MG63 (cell line): ENCODE measurements at regions not wholly inside any gene's neighbourhood (a gene's known extent, or its start where the extent isn't known, plus 50 kb on each side); places are given as distances from the start of the nearest gene placed in this dataset.

Experiments
- DNase-seq: peaks from one replicate; pipeline ENCODE4 v3.0.0-alpha.2; 2020
- H3K27me3 ChIP-seq: fragments of 250-450 bp; sonication (Bioruptor Pico); 2 replicates; pipeline ENCODE4 v1.5.1; 2020; ENCODE audit warnings: mild to moderate bottlenecking, moderate library complexity
- H3K36me3 ChIP-seq: fragments of 250-450 bp; sonication (Bioruptor Pico); 2 replicates; pipeline ENCODE4 v1.5.1; 2020; ENCODE audit warnings: mild to moderate bottlenecking, moderate library complexity
- H3K4me3 ChIP-seq: fragments of 250-450 bp; sonication (Bioruptor Pico); 2 replicates; pipeline ENCODE4 v1.5.1; 2020; ENCODE audit warnings: mild to moderate bottlenecking, moderate library complexity
- H3K9me3 ChIP-seq: fragments of 250-450 bp; sonication (Bioruptor Pico); 2 replicates; pipeline ENCODE4 v1.5.1; 2020; ENCODE audit warnings: mild to moderate bottlenecking, moderate library complexity

GRCh38 chr12:94039199-94039840 lies 109.1 kb upstream of the PLXNC1 start:
- Histone ChIP-seq H3K4me3 (no peak overlapping the region), H3K27me3 (no peaks in the 10 kb centered on the region), H3K36me3 (no peaks in the 10 kb centered on the region), H3K9me3 (peaks cover 5% of the 10 kb centered on the region)
- DNase-seq: no peak

GRCh38 chr12:94039914-94040313 lies 108.5 kb upstream of the PLXNC1 start:
- no peaks in the 10 kb centered on the region for H3K27me3 ChIP-seq
- H3K36me3 ChIP-seq: no peaks in the 10 kb centered on the region
- H3K4me3 ChIP-seq: no peak overlapping the region
- DNase-seq: no peak
- peaks cover 3% of the 10 kb centered on the region; the same call in 1 of the 2 replicates for H3K9me3 ChIP-seq

GRCh38 chr12:94041850-94042249 lies 106.5 kb upstream of the PLXNC1 start:
- DNase-seq: no peak

DNA sequence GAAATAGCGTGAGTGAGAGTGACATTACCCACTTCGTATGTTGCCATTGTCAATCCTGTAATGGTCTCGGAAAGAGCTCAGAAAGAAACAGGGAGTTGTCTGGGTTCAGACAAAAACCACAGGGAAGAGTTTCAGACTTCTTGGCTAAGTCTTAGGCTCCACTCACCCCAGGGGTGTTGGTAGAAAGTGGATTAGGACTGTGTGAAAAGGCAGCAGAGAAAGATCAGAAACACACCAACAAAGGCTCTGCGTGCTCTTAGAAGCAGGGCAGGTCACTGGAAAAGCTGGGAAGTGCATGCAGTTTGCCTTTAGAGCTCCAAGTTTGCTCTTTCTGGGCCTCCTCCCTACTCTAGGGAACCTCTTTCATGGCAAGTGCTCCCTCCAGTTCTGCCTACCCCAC lies 106.1 kb upstream of the PLXNC1 start:
- no peaks in the 10 kb centered on the region for H3K27me3 ChIP-seq
- no peak for DNase-seq
- no peak overlapping the region for H3K4me3 ChIP-seq
- no peaks in the 10 kb centered on the region for H3K36me3 ChIP-seq
- peaks cover 3% of the 10 kb centered on the region; the same call in 1 of the 2 replicates for H3K9me3 ChIP-seq

More at GRCh38 chr12:94041850-94042249, 106.5 kb upstream of the PLXNC1 start:
- Histone ChIP-seq H3K36me3 (no peaks in the 10 kb centered on the region), H3K27me3 (no peaks in the 10 kb centered on the region), H3K9me3 (peaks cover 3% of the 10 kb centered on the region; the same call in 1 of the 2 replicates), H3K4me3 (no peak overlapping the region)

DNA sequence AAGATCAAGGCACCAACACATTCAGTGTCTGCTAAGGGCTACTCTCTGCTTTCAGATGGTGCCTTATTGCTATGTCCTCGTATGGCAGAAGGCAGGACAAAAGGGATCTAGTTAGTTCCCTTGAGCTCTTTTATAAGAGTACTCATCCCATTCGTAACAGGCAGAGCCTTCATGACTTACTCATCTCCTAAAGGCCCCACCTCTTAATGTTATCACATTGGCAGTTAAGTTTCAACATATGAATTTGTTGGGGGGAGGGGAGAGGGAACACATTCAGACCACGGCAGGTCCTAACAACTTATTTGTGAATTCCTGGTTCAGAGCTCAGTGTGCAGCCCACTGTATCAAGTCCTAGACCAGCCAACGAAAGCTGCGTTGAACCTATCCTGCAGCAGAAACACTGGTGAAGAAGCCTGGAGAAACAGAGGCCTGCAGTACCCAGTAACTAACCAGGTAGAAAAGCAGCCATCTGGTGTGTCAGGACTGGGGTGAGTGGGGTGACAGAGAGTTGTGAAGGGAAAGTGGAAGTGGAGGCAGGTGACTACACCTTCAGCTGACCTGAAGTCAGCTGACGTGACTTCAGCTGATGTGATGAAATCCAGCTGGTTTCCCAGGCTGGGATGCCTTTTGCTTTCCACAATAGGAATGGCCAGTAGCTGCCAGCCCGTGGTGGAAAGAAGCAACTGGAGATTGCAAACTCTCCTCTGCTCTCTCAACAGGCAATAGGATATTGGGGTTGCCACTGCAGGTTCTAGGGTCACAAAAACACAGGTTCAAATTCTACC lies 101.6 kb upstream of the PLXNC1 start:
- H3K4me3 ChIP-seq: no peak overlapping the region
- no peak for DNase-seq
- H3K36me3 ChIP-seq: no peaks in the 10 kb centered on the region
- no peaks in the 10 kb centered on the region for H3K9me3 ChIP-seq
- no peaks in the 10 kb centered on the region for H3K27me3 ChIP-seq

- H3K27me3 ChIP-seq: no peaks in the 10 kb centered on the region
- no peak for DNase-seq
- H3K36me3 ChIP-seq: no peaks in the 10 kb centered on the region
Observed at GRCh38 chr12:94047781-94048567, 100.4 kb upstream of the PLXNC1 start.

DNA sequence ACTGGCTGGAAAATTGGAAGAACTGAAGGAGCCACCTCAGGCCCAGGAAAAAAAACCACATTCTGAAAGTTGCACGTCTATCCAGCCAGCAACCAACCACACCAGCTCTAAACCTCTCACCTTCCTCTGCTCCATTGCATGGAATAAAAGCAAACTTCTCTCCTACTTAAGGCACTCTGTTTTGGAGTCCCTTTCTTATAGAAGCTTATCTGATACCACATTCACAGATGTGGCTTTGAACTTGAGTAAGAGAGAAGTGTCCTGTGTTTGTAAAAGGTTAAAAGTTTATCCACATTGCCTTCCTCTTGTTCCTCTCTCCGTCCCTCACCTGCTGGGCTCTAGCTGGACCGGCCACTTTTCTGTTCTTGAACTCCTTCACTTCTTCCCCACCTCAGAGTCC lies 99.6 kb upstream of the PLXNC1 start:
- H3K4me3 ChIP-seq: no peak overlapping the region
- no peaks in the 10 kb centered on the region for H3K27me3 ChIP-seq
- no peaks in the 10 kb centered on the region for H3K9me3 ChIP-seq
- H3K36me3 ChIP-seq: no peaks in the 10 kb centered on the region
- DNase-seq: no peak

More at GRCh38 chr12:94047781-94048567, 100.4 kb upstream of the PLXNC1 start:
- Histone ChIP-seq H3K4me3 (no peak overlapping the region), H3K9me3 (no peaks in the 10 kb centered on the region)

- no peaks in the 10 kb centered on the region for H3K36me3 ChIP-seq
- H3K4me3 ChIP-seq: no peak overlapping the region
- no peaks in the 10 kb centered on the region for H3K27me3 ChIP-seq
- DNase-seq: no peak
- H3K9me3 ChIP-seq: no peaks in the 10 kb centered on the region
Observed at GRCh38 chr12:94049718-94050117, 98.7 kb upstream of the PLXNC1 start.

DNA sequence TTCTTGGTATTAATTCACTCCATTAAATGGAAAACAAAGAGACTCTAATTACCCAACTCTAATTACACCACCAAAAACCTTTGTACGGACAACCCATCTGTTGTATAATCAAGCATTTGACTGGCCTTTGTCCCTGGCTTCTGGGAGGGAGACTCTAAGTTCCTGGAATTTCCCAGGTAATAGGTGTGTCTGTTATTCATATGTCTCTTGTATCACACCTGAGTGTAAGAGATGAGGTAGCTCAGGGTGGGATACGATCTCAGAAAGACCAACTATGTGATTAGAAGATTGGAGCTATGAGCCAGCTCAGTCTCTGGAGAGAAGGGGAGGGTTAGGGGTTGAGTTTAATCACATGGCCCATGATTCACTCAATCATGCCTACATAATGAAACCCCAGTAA lies 94.7 kb upstream of the PLXNC1 start:
- Histone ChIP-seq H3K36me3 (no peaks in the 10 kb centered on the region), H3K4me3 (no peak overlapping the region), H3K9me3 (no peaks in the 10 kb centered on the region), H3K27me3 (no peaks in the 10 kb centered on the region)
- DNase-seq: no peak

GRCh38 chr12:94055528-94055927 lies 92.8 kb upstream of the PLXNC1 start:
- Histone ChIP-seq H3K4me3 (no peak overlapping the region), H3K36me3 (no peaks in the 10 kb centered on the region), H3K27me3 (no peaks in the 10 kb centered on the region), H3K9me3 (no peaks in the 10 kb centered on the region)
- DNase-seq: no peak

DNA sequence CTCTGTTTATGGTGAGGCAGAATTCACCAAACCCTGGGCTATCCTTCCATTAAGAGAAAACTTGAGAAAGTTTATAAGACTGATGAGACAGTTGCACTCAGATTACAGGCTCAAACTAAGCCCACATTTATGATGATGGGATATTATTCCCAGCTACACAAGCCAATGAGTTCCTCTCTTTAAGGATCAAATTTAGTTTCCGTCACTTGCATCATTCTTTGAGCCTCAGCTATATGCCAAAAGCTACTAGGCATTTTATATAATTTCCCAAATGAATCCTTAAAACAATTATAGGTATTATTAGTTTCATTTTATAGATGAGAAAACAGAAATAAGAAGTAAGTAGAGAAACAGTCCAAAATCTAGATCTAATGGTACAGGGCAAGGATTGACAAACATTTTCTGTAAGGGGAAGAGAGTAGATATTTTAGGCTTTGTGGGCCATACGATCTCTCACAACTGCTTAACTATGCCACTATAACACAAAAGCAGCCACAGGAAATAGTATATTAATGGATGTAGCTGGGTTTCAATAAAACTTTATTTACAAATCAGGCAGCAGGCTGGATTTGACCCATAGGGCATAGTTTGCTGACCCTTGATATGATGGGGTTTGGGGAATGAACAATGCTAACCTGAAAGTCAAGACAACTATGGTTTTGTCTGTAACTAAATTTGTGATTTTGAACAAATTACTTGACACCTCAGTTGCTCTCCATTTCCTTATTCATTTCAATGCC lies 91.8 kb upstream of the PLXNC1 start:
- DNase-seq: no peak
- no peaks in the 10 kb centered on the region for H3K9me3 ChIP-seq
- H3K4me3 ChIP-seq: no peak overlapping the region
- no peaks in the 10 kb centered on the region for H3K27me3 ChIP-seq
- H3K36me3 ChIP-seq: no peaks in the 10 kb centered on the region

GRCh38 chr12:94057262-94058151 lies 90.9 kb upstream of the PLXNC1 start:
- no peak for DNase-seq
- no peak overlapping the region for H3K4me3 ChIP-seq
- H3K9me3 ChIP-seq: no peaks in the 10 kb centered on the region
- H3K36me3 ChIP-seq: no peaks in the 10 kb centered on the region
- H3K27me3 ChIP-seq: no peaks in the 10 kb centered on the region

- no peak for DNase-seq
- H3K9me3 ChIP-seq: no peaks in the 10 kb centered on the region
- H3K27me3 ChIP-seq: no peaks in the 10 kb centered on the region
- H3K36me3 ChIP-seq: no peaks in the 10 kb centered on the region
- no peak overlapping the region for H3K4me3 ChIP-seq
Observed at GRCh38 chr12:94059394-94060368, 88.7 kb upstream of the PLXNC1 start.

DNA sequence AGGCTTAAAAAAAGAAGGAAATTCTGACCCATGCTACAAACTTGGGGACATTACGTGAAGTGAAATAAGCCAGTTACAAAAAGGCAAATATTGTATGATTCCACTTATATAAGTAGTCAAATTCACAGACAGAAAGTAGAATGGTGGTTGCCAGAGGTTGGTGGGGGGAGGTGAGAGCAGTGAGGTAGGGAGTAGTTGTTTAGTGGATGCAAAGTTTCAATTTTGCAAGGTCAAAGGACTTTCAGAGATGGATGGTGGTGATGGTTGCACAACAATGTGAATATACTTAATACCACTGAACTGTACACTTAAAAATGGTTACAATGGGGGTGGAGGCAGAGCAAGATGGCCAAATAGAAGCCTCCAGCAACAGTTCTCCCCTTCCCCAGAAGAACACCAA lies 86.2 kb upstream of the PLXNC1 start:
- H3K36me3 ChIP-seq: no peaks in the 10 kb centered on the region
- H3K27me3 ChIP-seq: no peaks in the 10 kb centered on the region
- no peaks in the 10 kb centered on the region for H3K9me3 ChIP-seq
- no peak overlapping the region for H3K4me3 ChIP-seq
- no peak for DNase-seq
